T-helper 9 cell (primary cell): ENCODE measurements at regions not wholly inside any gene's neighbourhood (a gene's known extent, or its start where the extent isn't known, plus 50 kb on each side); places are given as distances from the start of the nearest gene placed in this dataset.

Source experiments
- DNase-seq: peaks from one replicate; pipeline ENCODE4 v3.0.0-alpha.2; 2020

DNA sequence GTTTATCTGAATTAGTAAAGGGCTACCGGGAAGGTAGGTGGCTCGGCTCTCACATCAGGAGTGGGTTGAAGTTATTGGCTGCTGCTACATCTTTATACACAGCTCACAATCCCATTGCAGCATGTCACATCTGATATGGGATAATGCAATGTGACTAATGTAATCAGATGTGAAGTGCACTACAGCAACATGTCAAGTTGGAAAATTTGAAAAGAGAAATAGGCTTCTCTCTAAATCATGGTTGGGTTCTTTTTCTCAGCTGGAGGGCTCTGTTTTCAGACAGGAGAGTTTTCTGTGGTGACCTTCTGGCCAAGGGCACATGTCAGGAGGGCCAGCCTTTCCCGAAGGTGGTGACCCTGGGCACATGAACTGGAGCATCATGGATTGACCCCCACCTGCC lies 337.5 kb downstream of the HRH4 start:
- DNase-seq = no peak

DNA sequence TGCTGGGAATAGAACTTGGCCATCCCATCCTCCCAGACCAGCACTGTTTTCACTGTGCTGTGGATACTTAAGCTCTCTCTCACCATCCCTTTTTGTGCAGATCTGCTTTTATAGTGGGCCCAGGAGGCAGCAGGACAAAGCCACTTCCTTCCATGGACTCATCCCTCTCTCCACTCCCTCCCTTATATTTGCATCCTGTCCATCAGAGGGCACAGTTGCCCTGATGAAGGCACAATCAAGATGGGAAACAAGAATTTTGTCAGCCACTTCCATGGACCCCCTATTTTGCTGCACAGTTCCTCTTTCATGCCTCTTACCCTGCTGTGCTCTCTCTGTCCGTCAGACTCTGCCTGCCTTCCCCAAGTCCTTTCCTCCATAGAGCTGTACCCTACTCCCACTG lies 338.7 kb downstream of the HRH4 start:
- DNase-seq = no peak

DNA sequence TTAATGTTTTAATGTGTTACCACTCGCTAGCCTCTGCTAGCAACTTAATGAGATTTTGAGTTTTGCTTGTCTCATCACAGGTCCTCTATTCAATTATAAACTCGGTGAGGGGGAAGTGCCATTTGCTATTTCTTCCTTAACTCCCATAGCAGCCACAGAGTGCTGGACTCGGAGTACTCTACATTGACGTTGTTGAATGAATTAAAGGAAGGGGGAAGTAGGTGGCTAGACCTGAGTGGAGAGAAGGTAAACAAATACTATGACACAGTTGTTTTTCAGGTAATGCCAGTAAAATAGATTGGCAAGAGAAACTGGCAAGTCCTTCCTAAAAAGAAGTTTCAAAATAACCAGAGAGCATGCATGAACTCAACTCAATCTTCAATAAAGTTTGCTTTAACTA lies 339.3 kb downstream of the HRH4 start:
- no peak for DNase-seq

DNA sequence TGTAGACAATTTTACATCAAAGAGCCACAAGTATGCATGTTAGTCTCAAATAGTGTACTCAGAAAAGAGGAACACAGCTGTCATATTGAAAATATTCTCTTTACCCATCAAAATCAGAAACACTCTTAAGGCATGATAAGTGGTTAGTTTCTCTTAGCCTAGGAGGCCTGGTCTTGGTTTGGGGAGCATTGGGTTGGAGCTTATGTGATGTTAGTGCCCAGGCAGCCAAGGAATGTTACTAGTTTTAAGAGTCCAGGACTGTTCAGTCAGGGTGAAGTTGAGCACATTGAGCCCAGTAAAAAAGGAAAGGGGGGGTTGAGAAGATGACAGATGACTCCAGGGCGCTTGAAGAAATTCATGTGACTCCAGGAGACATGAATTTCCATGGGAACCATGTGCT lies 340.6 kb downstream of the HRH4 start:
- DNase-seq = no peak

DNA sequence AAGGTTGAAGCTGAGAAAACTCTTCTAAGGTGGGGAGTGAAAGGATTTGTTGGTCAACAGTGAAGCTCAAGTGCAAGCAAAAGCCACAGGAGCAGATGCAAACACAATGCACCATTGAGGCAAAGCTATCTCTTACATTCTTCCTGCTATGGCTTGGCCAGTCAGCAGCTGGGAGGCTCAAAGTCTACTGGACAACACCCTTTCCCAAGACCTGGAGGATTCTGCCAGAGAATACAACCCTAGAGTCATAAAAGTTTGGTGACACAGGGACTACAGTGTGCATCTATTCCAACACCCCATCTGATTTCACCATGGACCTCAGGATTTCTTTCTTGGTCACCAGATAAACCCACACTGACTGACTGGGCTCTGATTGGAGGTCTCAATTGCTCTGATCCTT lies 342.0 kb downstream of the HRH4 start:
- no peak for DNase-seq

DNA sequence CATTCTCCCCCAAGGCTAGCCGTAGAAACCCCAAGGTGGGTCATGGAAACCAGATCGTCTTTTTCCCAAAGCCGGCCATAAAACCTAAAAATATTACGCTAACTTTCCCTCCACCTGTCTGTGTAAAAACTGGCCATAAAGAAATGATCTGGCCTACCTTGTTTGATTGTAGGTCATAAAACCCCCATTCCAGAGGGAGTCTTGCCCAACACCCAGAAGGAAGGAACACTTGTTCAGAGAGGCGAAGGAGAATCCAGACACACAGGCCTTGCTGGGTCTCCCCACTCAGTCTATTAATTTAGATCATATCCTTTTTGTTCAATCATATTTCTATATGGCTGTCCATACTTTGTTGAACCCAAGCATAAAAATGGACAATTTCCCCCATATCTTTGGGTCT lies 344.7 kb downstream of the HRH4 start:
- DNase-seq = no peak

DNA sequence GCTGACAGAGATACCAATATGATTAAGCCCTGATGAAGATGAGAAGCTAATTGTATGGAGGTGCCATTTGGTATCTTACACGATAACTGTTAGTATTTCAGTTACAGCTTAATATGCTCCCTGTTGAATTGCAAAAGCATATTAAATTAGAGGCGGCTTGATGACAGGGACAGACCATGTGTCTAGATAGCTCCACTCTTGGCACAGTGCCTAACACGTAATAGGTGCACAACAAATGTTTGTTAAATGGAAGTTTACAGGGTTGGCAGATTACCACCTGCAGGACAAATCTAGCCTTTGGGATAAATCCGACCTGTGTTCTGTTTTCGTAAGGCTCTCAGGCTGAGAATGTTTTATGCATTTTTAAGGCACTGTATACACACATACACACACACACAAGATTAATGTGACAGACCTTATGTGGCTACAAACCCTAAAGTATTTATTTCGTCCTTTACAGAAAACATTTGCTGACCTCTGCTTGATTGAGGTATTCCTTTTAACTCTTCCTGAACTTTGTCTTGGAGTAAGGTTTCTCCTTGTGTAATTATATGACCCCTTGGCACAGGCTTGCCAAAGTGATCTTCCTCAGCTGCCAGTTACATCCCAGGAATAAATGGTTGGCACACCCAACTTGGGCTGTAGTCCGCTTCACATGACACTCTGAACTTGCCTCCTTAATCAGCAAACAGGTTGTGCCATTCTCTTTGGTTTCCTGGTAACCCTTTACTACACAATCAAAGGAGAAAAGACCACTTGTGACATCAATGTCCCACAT lies 348.9 kb downstream of the HRH4 start:
- no peak for DNase-seq

DNA sequence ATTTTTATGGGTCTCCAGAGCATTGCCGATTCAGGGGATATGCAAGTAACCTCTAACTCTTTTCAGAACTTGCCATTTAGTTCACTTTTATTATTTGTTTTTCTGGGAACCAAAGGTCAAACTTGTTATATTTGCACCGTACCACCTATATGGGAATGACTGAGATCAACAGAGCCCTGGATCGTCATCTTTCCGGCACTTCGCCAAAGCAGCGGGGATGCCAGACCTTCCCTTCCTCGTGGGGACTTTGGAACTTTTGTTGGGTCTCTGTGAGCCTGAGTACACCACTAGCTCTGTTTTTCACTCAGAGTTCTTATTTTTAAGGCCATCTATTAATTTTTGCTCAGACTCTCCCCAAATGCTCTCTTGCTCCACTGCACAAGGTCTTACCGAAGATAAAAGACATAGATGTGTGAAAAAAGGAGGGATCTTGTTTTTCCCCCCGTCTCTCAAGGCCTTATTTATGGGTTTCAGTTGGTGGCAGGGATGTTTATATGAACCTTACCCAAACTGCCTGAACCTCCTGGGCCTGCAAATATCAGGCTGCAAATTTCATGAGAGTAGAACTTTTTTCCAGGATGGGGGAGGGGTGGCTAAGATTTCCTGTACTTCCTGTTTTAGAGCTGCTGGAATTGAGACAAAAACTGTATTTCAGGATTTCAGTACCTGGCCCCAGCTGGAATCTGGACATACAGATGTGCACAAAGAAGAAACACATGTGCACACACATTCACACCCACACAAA lies 350.3 kb downstream of the HRH4 start:
- DNase-seq = no peak

DNA sequence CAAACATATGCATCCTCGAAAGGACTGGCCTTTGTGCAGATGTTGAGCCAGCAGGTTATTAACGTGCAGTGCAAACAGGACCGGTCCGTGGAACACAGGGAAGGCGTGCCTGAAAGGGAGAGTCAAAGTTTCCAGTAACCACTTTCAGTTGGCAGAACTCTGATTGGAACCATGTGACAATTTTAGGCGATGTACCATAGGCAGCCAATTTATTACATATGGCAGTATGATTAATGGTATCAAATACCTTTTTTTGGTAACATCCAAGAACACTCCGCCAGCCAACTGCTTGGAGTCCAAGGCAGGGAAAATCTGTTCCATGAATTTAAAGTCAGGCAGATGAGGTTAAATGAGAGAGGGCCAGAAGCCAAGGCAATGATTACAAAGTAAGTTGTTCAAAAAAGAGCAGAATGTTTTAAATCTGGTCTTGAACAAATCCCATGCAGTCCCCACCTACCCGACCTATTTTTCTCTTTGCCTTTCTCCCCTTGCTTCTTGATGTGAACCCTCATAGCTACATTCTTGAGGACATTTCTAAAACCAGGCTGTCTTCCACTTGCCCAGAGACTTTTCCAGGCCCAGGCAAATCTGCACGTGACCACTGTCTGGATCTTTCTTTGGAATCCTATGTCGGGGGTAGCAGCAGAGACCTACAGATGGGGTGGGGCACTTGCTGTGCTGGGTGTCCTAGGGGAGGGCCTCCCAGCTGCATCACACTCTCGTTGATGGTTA lies 351.7 kb downstream of the HRH4 start:
- no peak for DNase-seq

DNA sequence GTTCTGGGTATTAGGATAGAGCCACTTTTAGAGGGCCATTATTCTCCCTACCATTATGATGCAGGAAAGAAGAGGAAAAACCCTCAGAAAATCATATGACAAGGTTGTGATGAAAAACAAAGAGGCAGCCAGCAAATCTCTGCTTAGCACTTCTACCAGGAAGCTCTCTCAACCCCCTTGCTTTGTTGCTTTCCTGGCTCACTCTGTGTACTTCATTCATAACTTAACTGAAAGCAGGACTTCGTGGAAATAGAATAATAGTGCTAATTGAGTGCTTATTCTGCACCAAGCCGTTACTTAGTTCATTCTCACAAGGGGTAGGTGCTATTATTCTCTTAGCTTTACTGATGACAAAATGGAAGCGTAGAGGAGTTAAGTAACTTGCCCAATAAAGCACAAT lies 354.1 kb downstream of the HRH4 start:
- no peak for DNase-seq

DNA sequence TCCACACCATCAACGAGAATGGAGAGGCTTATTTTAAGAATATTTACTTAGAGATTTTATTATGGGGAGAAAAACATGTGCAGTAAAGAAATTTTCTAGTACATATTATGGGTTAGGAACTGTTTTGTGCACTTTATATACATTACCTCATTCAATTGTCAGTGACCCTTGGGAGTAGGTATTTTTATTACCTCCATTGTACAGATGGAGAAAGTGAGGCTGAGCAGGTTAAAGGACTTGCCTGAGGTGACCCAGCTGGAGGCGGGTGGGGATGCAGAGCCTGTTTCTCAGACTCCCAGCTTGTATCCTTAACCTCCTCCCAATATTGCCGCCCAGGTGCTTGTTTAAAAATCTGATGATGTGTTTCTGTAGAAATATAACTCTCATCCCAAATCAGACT lies 356.7 kb downstream of the HRH4 start:
- DNase-seq = no peak

DNA sequence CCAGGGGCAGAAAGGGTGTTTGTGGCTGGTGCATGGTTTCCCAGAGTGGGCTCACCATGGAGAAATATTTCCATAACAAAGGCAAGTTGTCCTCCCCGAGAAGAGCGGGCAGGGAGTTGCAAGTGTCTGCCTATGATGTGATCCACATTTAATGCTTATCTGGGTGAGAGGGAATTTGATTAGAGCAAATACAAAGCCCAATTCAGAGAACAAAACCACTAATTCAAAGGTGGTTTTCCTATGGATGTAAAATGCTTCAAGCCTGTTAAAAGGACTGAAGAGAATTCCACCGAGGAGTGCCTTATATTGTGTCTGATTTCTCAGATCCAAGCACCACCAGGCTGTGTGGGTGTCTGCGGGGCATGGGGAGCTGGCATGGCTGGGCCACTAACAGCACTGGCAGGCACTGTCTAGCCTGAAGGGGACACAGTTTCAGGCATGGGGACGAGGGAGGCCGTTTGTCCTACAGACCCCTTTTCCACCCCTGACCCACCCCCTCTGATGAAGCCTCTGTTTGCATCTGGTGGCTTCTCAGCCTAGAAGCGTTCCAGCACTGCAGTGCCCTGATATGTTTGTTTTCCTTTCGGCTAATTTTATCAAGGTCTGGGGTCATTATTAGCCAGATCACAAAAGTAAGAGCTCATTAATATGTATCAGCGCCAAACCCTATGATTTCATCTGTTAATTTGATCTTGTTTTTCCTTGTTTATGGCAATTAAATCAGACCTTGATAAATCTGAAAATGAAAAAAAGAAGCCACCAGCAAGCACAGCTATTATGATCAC lies 357.3 kb downstream of the HRH4 start:
- DNase-seq = no peak

DNA sequence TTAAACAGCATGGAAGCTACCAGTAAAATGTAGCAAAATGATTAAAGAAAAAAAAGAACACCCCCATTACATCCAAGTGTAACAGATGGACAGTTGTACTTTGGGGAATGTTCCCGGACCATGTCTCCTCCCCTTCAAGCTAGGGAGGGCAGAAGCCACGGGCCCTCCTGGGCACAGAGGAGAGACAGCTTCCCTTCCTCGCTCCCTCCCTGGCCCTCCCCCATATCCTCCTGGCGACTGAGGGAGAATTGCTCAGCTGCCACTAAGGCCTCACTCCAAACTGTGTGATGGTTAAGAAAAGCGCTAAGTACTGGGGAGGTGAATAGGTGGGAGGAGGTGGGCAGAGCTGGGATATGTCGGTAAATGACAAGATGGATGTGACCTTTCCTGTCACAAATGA lies 358.0 kb downstream of the HRH4 start:
- DNase-seq = no peak

DNA sequence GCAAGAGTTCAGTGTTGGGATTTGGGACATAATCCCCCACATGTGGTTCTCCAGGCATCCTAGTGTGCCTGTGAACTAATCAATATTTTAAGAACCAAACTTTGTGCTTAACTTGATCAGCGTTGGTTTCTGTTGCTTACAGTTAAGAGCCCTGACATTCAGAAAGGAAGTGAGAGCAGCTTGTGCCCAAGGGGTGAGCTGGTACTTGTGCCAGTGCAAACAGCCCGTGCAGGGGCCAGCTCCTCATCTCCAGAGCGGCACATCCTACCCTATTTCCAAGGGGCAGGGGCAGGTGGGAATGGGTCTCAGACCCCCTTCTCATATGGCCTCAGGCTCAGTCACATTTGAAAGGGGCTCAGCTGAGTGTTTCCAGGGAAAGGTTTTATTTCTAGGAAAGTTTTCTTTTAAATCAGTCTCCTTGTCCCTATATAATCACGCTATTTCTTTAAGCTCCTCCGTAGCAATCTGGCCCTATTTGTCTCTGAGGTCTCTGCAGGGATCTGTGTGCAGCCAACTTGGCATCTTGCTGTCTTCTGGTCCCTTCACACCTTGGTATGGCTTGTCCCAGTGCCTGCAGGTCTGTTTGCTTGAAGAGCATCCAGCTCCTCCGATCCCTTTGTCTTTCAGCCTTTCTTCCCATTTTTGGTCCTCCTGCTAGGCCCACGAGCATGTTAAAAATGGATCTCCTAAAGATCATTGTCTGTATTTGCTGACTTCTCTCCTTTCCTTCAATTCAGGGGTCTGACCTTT lies 358.9 kb downstream of the HRH4 start:
- DNase-seq = no peak

DNA sequence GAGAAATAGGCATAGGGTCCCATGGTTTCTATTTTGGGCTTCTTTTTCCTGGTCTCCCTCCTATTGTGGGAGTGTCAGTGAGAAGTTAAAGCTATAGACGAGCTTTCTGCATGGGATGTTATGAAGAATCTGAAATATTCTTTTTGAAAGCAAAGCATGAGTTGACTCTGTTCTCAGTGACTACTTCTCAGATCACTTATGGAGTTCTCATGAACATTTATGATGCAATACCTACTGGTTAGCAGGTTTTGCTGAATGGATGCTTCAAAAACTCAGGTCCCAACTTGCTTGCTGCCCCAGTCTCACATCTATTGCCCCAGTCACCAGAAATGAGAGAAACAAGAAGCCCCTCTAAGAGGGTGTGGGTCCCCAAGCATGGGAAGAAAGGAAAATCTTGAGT lies 365.0 kb downstream of the HRH4 start:
- no peak for DNase-seq

DNA sequence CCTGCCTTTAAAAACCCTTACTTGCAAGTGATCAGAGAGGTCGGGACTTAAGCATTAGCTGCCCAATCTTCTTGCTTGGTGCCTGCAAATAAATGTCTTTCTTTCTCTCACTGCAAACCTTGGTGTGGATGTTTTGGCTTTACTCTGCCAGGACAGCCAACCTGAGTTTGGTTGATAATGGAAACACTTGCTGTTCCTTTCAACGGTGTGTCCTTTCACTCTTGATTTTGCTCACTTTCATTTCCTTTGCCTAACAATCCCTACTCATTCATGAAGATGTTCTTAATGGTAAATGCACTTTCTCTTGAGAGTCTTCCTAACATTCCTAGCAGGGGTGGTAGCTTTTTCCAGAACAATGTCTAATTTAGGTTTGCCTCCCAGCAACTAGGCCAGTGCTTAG lies 366.2 kb downstream of the HRH4 start:
- no peak for DNase-seq

DNA sequence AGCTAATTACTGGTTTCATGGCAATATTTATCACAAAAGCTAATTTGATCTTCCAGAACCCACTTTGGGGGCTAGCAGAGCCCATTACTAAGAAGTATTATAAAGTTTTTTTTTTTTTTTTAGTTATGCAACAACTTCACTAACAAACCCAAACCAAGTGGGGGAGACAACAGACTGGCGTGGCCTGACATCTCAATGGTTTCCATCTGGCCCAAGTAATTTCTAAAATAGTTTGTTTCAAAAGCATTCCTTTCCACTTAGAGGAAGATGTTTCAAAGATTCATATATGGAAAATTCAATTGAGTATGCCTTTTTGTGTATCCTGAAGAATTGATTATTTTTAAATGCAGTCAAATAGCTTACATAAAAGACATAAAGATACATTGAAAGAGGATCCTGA lies 367.1 kb downstream of the HRH4 start:
- no peak for DNase-seq

DNA sequence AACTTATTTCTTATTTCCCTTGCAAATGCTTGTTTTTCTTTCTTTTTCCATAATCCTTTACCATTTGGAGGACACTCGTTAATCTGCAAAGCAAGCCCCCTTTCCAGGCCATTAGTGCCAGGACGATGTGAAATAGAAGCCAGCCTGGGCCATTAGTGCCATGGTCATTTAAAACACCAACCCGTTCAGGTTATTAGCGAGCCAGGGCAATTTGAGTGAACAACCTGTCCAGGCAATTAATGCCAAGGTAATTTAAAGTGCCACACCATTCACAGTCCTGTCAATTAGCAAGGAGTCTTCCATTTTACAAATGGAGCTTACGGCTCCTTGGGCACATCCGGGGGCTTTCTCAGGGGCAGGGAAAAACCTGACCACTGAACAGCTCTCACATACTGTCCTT lies 370.6 kb downstream of the HRH4 start:
- no peak for DNase-seq

DNA sequence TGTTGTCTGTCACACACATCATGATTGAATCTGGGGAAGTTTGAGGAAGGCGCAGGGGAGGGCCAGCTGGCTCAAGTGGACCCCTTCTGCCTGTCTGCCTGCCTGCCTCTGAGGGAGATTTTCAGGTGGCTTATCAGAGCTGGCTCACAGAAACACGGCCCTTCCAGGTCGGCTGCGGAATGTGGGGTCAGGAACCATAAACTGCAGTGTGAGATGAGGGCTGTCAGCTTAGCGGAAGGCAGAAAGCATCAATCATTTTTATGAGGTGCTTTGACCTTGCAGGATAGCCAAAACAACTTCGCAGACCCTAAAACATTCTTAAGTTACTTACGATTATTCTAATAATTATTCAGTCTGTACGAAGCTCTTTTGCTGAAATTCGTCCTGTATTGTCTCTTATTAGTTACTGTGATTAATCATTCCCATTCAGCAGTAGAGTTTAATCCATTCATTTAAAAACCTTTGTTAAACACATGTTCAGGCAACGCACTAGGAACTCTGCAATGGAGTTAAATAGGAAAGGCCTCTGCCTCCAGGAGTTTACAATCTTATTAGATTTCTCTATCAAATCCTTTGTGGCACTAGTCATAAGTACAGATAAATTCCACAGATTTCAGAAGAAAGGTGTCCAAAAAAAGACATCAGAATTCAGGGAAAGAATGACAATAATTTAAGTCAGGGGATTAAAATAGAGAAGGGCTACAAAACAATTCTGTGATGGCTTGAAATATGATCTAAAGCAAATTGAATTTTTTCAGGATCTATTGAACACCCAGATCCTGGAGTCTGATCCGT lies 371.6 kb downstream of the HRH4 start:
- no peak for DNase-seq

DNA sequence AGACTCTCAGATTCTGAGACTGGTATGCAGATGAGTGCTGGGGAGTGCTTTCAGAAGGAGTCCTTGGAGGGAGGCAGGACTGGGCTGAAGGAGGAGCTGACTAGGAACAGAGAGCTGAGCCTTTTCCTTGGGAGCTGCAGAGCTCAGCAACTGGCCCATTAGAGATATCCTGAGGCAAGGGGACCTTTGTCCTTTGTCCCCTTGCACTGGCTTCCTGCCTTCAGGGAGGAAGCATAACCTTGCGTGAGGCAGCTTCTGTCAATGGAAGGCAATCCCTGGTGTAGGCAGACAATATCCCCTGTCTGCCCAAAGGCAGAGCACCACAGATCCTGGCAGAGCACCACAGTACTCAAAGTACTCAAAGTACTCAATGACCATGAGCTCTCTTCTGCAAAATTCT lies 375.3 kb downstream of the HRH4 start:
- no peak for DNase-seq

DNA sequence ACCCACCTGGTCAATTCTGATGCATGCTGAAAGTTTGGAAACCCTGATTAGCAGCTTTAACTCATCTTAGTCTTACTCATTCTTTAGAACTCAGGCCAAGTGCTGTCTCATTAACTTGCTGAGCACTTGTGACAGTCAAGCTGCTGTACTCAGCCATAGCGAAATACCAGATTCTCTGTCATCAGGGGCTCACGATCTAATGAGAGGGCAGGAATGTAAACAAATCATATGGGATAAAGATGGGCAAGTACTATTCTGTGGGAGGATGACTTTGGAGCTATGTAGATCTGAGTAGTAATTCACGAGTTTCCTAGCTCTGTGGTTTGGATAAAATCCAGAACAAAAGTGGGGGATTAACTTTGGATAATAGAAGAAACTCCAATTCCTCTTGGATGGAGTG lies 376.6 kb downstream of the HRH4 start:
- no peak for DNase-seq

DNA sequence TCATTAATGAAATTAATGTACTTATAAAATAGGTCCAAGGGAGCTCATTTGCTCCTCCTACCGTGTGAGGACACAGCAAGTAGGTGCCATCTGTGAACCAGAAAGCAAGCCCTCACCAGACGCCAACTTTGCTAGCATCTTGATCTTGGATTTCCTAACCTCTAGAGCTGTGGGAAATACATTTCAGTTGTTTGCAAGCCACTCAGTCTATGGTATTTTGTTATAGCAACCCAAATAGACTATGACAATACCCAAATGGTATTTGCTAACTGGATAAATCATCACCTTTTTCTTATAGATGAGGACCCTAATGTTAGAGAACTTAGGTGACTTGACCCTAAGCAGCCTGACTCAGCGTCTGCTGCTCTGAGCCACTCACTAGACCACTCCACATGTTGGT lies 379.6 kb downstream of the HRH4 start:
- no peak for DNase-seq
